ENCODE measurements at regions not wholly inside any gene's neighbourhood (a gene's known extent, or its start where the extent isn't known, plus 50 kb on each side); places are given as distances from the start of the nearest gene placed in this dataset.
"Not testable (repeated sequence)": the region's sequence is repeated elsewhere in the genome, so short reads cannot be mapped to it uniquely, and the experiment has no call there.

DNA sequence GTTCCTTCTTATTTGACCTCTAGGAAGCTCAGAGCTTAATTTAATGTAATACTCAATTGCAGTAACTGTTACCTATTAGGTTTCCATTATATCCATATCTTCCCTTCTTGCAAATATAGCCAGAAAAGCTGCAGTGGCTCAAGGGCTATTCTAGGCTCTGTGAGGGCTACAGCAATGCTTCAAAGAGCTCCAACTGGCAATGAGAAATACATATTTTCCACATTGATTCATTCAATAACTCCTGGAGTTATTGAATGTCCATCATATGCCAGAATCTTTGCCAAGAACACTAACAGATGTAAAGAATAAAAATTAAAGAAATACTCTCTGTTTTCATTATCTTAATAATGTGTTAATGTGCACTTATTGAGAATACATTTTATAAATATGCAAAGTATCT is 396.9 kb upstream of the PAPPA start:
- DNase-seq, result no peak

DNA sequence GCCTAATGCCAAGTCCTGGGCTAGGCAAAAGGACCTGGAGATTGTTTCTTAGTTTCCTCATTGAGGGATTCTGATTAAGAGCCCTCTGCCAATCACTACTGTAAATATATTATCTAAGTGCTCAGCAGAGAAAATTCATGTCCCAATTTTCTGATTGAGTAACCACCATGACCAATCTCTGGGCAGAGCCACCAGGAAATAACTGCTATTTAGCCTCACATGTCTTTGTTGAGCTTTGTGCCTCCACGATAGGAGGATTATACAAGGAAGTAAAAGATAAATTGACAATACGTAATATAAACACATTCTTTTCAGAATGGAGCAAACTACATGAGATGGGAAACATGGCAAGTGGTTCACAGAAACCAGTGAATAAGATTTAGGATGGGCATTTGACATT is 396.1 kb upstream of the PAPPA start:
- no peak for DNase-seq

DNA sequence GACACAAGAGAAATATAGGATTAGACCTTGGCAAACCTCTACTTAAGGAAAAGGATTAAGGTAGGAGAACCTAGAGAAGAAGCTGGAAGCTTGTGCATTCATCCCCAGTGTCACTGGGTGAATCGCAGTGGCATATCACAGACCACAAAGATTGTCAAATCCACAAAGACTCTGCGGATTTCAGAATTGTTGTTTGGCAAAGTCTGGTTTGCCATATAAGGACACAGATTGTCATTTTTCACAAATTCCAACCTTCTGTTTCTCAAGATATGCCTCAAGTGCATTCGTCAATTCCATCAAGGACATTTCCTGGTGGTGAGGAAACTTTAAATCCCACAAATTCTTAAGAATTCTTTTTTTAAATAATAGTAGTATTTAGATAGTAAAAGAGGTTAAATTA is 395.1 kb upstream of the PAPPA start:
- DNase-seq, result no peak

DNA sequence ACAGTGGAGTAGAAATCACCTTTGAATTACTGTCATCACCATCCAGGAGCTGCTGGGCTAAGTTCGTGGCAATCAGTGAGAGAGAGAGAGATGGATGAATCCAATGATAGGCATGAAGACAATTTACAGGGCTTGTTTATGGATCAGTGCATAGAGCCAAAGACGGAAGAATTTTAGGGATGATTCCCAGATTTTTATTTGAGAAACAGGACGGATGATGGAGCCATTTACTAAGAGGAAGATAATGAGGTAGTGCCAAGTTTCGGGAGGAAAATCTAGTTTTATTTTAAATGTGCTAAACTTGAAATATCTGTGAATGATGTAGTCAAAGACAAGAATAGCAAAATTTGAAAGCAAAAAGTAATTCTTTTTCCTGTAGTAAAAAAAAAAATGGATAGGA is 394.2 kb upstream of the PAPPA start:
- DNase-seq, result no peak

DNA sequence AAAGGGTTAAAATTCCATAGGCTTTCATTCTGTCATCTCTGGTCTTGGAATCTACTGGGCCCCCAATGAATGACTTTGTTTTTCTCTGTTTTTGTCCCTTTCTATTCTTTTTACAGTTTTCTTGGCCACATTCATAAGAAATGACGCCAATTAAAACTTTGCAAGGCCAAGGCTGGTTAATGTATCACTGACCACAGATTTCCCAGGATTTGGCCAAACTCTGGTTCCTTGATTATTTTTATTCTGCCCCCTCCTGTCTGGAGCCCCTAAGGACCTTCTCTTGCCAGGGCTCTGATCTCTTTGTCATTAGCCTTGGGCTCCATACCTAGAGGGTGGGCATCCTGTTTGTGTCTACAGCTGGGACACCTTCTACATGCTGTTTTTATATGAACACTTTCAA is 388.9 kb upstream of the PAPPA start:
- no peak for DNase-seq

DNA sequence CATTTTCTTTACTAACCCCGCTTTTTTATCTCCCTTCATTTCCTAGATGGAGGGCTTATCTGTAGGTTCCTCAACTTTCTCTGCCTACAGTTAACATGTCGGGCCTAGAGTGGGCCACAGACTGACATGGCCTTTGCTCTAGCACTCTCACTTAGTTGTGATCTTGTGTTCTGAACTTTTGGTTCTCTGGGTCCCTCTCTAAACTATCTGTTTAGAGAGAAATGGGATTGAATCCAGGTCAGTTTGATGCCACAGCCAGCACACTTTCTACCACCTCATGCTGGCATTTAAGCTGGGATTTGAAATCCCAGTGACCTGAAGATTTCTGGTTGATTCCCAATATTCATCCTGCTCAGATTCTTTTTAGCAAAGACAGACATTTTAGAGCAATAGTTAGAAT is 388.5 kb upstream of the PAPPA start:
- no peak for DNase-seq

DNA sequence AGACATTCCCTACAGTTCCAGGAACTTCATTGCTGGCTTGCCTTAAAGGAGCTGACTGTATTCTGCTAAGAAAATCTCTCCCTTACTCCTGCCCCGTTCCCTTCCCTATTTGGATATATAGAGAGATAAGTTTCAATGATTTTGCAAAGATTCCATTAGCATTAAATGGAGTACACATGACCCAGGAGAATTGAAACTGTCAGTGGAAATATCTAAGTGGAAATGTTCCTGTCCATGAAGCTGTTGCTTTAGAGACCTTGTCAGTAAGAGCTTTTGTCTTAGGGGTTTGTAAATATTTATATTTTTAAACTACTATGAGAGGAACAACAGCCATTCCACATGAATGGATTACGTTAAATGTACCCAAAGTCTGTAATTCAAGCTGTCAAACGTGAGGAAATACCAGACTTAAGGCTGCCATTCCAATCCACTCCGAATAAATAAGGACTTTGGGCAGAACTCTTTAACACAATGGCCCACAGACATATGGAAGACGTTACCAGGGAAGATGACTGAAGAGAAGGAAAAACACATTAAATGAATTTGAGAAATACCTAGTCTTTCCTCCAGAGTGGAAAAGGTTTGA is 387.1 kb upstream of the PAPPA start:
- no peak for DNase-seq

DNA sequence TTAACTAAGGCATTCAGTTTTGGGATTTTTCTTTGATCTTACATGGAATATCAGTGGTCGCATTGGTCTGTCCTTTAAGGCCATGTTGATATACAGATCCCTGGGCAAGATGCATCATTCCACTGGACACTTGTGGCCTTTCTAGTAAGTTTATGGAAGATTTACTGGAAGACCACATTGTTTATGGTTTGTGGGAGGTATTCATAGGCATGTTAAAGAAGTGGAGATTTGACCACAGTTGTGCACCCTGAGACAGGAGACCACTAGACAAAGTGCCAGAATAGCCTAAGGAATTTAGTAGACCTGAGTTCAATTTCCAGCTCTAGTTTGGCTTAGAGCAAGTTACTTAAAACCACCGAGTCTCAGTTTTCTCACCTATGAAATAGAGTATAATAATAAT is 383.1 kb upstream of the PAPPA start:
- no peak for DNase-seq

DNA sequence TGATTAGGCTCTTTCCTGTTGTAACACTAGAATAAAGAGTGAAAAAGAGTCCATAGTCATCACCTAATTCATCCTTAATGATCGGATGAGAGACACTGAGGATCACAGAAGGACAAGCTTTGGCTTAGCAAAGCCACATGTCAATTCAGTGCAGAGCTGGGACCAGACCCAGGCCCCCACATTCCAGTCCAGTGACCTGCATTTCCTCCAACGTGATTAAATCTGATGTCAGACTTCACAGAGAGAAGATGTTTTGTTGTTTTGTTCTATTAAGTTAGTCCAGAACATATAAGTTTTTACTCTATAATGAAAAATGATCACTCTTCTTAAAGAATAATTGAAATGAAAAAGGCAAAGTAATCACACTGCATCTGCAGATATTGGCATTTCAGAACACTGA is 377.9 kb upstream of the PAPPA start:
- no peak for DNase-seq

DNA sequence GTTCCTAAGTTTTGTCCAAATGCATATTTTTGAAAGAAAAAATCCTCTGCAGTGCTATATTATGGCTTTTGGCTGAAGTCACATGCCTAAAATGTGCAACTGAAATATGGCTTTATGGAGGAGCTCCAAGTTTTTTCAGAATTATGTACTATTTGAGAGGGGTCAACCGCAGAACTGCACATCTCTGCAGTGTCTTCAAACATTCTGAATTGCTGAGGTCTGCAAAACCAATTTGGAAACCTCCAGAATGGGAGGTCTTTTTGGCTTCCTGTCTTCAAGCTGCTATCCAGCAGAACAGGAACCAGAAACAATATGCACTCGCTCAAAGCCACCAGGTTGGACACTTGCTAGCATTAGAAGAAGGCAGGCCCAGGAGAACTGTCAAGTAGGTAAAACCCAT is 376.0 kb upstream of the PAPPA start:
- no peak for DNase-seq

DNA sequence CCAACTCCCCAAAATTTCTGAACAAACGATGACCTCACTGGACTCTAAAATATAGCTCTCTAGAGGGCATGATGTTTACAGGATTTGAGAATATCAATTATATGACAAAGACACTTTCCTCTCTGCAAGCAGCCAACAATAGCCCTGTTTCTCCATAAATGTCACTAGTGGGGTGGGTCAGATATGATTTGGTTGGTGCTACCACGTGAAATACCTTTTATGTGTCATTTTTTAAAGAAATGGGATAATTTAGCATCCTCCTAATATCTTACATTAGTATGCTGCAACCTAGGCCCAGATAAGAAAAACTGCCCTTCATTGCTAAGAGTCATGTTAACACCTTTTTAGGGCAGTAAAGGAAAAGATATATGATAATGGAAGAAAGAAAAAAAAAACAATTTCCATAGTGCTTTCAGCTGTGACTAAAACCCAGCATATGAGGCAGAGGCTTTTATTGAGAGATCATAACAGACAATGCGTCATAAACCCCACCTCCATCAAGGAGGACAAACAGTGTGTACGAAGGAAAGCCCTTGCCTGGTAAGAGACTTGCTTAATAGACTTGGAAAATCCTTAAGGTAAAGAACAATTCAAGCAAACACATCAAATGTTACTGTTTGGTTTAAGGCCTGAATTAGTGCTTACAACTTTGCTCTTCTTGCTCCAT is 372.4 kb upstream of the PAPPA start:
- DNase-seq, result no peak

DNA sequence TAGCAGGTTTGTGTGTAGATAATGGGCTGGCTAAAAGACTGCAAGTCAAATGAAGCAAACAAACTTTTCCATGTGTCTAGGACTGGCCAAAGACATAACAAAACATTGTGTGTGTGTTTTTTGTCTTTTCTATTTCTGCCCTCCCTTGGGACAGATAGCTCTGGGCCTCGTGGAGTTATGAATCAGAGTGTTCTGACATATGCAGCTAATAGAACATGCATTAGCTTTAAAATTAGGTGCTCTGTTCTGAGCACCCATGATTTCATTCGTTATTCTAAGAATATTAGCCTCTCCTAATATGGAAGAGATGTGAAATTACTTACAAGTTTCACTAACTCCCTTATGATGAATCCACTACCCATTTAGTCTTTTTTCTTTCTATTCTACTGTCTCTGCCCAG is 367.3 kb upstream of the PAPPA start:
- DNase-seq, result no peak

DNA sequence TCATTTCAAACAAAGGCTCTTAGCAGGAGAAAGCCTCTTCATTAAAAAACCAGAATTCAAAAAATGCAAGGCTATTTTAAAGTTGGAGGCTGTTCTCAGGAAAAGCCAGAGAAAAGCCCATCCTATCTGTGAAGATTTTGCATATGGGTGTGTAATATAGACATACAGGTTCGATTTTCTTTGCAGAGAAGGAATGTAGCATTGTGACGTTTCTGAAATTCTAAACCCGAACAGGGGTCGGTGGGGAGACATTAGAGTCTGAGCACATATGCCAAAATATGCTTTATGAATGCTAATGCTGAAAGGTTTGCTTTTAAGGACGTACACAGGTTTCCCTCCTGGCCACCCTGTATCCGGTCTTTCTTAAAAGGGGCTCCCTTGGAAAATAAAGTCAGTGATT is 363.1 kb upstream of the PAPPA start:
- DNase-seq, result no peak

DNA sequence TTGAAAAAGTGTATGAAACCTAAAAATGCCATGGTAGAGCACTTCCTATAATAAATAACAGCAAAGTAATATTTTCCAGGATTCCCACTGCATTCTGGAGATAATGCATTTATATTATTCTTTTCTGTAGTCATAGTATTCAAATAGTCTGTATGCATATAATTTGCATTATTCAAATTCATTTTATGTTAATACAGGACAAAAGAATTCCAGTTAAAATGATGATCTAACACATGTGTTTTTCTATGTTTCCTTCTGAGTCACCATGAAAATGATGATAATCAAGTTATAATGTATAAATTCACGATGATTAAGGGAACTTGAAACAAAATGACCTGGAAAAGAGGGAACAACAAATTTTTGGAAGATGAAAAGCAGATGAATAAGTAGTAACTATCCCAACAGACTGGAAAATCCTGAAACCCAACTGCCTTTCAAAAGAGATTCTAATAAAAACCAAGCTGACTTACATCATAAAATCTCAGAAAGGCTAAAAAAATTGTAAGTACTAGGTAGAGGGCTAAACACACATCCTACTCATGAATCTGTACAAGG is 358.6 kb upstream of the PAPPA start:
- DNase-seq, result no peak

DNA sequence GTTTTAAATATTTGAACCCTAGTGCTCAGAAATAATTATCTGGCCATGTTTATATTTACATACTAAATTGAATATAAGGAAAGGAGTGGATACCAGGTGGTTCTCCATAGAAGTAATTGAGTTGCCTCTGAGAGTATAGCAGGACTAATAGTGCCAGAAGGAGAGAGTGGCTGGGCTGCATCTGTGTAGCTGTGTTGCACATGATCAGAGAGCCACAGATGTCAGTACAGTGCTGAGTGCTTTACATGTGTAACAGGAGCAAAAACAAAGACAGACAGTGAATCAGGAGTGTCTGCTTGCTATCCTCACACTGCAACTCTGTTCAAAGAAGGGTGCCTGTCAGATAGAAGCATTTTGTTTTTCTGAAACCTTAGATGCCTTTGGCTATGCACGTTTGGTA is 353.9 kb upstream of the PAPPA start:
- no peak for DNase-seq

DNA sequence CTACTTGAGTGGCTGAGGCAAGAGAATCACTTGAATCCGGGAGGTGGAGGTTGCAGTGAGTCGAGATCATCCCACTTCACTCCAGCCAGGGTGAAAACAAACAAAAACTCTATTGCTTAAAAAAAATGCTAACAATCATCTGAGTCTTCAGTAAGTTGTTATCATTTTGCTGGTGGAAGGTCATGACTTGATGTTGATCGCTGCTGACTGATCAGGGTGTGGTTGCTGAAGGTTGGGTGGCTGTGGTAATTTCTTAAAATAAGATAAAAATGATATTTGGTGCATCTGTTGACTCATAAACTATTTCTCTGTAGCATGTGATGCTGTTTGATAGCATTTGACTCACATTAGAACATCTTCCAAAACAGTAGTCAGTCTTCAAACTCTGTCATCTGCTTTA is 349.4 kb upstream of the PAPPA start:
- no peak for DNase-seq

DNA sequence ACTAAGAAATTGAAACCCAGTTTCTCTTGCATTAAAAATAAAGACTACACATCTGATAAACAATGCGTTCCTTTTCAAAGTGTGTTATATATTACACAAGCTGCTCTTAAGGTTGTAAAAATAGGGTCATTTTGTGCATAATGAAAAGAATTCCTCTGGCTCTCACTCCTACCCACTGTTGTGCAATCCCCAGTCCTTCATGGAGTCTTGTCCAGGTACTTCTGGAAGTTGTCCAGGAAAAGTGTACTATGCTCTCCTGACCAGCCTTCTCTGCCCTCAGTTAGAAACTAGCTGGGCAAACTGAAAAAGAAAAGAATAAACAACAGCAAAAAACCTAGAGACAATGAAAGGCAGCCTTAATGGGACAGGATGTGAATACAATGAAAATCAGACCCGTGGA is 345.5 kb upstream of the PAPPA start:
- DNase-seq, result no peak

DNA sequence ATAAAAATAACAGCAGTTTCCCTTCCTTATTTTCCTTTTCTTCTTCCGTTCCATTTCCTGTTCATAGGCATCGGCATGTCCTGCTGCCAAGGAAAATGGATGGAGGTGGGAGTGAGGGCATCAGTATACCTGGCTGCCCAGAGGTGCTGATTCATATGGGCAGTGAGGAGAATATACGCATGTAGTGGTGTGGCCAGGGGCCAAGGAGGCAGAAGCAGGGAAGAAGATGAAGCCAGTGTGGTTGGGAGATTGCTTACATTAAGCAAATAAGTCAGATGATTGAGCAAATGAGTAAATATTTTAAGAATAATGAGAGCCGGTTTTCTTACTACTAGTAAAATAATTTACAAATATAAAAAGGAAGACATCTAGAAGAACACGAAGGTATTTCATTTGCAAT is 344.9 kb upstream of the PAPPA start:
- DNase-seq, result no peak

DNA sequence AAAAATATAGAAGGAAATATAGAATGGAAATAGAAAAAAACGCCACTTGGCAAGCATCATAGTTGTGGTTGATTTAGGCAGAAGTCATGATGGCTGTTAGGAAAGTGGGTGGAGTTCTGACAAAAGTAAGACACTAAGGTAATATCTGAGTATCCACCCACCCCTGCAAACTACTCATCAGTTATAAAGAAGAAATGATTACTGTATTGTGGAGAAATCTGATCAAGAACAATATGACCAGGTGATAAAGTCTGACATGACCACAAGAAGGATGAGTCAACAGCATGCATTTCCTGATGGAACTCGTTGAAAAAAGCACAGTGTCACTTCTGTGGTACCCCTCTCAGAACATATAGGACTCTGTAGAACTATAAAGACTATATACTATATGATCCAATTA is 343.4 kb upstream of the PAPPA start:
- no peak for DNase-seq

DNA sequence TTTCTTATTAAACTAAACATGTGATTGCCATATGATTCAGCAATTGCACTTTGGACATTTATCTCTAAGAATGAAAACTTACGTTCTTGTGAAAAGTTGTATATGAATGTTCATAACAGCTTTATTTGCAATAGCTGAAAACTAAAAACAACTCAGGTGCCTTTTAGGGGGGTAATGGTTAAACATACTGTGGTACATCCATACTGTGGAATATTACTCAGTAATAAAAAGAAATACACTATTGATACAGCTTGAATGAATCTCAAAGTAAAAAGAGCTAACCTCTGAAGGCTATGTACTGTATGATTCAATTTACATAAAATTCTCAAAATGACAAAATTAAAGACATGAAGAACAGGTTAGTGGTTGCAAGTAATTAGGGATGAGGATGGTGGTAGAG is 339.5 kb upstream of the PAPPA start:
- no peak for DNase-seq

DNA sequence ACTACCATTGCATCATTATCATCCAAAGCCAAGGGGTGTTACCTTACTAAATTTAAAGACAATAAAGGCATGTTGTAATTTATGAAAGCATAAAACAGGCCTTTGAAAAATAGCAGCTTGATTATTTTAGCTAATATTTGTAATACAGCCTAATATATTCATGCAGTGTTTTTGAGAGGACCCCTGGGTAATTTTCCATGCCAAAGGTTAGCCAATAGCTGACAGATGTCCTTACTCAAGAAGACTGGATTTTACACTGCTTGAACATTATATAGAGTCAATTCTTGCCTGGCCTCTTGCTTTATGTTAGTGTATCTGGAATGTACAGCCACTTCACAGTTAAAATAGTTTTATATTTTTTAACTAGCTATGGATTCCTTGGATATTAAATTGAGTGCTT is 337.8 kb upstream of the PAPPA start:
- no peak for DNase-seq

DNA sequence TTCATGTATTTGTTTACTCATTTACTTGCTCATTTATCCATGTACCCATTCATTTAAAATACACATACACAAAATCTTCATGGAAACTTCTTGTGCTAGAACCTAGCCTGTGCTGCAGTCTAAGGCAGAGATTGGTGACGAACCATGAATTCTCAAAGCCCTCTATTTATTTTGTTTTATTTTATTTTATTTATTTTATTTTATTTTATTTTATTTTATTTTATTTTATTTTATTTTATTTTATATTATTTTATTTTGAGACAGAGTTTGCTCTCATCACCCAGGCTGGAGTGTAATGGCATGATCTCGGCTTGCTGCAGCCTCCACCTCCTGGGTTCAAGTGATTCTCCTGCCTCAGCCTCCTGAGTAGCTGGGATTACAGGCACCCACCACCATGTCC is 334.9 kb upstream of the PAPPA start:
- not testable (repeated sequence) for DNase-seq

DNA sequence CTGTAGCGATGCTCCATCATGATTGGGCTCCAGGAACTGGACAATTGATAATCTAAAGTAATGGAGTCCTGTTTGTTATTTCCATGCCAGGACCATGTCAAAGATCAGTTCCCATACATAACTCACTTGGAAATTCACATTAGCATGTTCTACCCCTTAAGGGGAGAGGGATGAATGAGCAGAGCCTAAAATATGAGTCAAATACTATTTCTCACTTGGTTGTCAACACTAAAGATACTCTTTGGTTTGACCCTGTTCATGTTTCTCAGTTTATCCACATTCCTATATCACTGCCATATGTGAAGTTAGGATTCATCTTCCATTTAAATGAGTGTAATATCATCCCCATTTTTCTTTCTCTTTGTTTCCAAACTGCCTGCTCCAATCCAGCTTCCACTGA is 321.6 kb upstream of the PAPPA start:
- no peak for DNase-seq

DNA sequence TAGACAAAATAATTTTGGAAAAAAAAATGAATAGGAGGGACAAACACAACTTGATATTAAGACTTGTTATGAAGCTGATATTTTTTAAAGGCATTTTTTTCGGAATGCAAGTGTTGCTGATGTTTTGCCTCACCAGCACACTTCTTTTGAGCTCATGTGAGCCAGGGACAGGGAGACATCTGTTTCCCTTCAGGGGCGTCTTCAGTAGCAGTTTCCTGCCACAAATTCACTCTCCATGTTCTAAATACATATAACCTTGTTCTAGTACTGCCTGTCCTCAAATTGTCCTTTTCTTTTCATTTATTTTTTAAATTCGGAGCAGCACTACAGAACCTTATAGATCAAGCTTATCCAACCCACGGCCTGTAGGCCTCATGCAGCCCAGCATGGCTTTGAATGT is 316.0 kb upstream of the PAPPA start:
- DNase-seq, result no peak

DNA sequence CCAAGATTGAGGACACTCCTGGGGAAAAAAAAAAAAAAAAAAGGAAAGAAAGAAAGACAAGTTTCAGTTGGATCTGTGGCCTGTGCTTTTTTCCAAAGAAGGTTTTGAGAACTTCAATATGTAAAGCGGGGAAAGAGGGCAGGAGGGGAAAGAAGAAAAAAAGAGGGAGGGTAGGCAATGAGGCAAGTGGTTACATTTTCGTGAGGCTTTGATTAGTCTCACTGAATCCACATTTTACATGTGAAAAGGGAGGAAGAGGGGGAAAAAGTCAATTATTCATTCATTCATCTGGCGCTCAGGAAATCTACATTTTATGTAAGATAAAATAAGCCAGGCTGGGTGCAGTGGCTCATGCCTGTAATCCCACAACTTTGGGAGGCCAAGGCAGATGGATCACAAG is 315.2 kb upstream of the PAPPA start:
- no peak for DNase-seq

Data from suppressor macrophage treated with lipopolysaccharide for 4 hours (primary cell).